ENCODE measurements at regions not wholly inside any gene's neighbourhood (a gene's known extent, or its start where the extent isn't known, plus 50 kb on each side); places are given as distances from the start of the nearest gene placed in this dataset.
"Not testable (repeated sequence)": the region's sequence is repeated elsewhere in the genome, so short reads cannot be mapped to it uniquely, and the experiment has no call there.

DNA sequence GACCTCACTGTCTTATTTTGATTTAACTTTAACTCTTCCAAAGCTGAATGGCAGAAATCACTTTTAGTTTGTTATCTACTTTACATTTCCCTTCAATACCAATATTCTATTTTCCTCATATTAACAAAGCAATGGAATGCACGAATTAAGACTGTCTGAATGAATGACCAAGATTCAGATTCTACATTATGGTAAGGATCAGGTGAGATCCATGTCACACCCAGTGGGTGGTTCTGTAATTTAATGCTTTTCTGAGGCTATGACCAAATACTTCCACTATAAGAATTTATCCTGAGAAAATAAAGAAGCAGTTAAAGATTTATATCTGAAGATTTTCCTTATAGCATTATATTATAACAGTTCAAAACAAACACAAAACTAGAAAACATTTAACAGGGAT lies 90.2 kb upstream of the NUPR2 start:
- no peak for DNase-seq

DNA sequence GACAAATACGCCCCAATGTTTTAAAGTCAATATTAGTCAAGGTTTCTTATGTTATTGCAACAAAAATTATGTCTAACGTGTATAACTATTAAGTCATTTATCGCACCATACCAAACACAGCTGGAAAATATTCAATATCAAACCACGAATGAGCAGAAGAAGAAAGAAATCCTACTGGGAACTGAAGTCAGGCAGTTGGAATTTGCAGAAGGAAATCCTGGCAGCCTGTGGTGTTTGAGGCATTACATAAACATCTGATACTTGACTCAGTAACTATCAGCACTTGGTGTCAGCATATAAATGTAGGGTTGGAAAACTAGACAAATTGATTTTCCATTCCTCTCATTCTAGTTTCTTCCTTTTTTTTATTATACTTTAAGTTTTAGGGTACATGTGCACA lies 83.4 kb upstream of the NUPR2 start:
- no peak for DNase-seq

DNA sequence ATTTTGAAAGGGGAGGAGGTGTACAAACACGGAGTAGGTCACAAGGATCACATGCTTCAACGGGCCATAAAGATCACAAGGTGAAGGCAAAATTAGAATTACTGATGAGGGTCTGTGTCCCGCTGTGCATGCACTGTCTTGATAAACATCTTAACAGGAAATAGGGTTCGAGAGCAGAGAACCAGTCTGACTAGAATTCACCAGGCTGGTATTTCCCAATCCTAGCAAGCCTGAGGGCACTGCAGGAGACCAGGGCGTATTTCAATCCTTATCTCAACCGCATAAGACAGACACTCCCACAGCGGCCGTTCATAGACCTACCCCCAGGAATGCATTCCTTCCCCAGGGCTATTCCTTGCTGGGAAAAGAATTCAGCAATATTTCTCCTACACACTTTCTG lies 80.0 kb upstream of the NUPR2 start:
- DNase-seq, result not testable (repeated sequence)

DNA sequence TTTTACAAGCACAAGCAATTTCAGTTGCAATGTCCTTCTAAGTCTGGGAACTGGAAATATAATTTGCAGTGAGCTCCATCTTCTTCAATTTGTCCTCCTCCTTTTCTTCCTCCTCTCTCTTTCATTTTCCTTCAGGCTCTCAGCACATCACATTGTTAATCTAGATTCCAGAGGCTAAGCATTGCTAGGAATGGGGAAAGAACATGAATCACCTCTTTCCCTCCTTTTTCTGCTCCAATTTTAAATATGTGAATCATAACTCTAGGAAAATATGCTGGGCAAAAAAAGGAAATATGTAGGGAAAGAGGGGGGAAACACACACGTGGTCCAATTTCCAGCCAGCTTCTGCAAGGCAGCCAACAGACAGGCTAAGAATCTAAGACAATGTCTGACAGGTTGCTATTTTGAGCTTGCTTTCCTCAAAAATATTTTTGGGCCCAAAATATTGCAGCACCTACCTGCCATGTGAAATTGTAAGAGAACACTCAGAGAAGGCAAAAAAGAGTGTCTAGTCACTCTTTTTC lies 72.7 kb upstream of the NUPR2 start:
- no peak for DNase-seq

DNA sequence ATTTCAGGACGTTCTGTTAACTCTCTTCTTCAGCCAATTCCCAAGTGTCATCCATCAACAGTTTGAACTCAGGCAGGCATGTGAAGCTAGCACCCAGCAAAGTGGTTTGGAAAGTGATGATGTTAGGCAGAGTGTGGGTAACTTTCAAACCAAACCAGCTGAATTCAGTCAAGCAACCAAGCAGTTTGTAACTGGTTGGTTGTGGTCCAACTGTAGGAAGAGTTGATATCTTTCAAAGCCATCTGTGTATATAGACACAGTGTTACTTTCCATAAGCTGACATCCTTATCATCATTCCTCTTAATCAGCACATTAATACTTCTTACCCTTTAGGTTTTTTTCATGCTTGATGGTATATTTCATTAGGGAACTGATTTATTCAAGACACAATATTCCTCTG lies 72.2 kb upstream of the NUPR2 start:
- DNase-seq, result no peak

DNA sequence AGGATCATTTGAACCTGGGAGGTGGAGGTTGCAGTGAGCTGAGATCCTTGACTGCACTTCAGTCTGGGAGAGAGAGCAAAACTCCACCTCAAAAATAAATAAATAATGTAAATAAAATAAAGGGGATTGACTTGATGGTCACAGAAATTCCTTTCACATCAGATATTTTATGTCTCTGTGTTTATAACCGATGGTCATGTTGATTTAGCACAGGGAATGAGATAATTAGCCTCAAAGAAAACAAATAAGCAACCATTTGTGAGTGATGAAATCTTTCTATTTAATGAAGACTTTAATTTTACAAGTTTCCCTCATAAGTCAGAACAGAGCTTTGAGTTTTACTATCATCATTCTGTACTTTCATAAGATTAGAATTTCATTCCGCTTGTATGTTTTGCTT lies 64.8 kb upstream of the NUPR2 start:
- DNase-seq, result no peak

DNA sequence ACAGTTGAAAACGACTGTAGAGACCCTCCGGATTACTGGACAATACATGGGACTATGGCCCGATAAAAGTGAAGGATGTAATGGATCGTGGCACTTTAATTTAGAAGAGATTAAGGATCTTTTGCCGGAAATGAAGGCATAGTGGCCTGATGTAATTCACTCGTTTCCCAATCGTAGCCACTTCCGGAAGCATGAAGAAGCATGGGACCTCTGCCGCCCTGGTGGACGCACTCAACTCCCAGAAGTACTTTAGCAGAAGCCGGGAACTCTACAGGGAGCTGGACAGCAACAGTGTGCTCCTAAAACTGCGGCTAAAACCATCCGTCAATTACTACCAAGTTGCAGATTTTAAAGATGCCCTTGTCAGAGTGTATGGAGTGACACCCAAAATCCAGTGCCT lies 59.6 kb upstream of the NUPR2 start:
- no peak for DNase-seq

DNA sequence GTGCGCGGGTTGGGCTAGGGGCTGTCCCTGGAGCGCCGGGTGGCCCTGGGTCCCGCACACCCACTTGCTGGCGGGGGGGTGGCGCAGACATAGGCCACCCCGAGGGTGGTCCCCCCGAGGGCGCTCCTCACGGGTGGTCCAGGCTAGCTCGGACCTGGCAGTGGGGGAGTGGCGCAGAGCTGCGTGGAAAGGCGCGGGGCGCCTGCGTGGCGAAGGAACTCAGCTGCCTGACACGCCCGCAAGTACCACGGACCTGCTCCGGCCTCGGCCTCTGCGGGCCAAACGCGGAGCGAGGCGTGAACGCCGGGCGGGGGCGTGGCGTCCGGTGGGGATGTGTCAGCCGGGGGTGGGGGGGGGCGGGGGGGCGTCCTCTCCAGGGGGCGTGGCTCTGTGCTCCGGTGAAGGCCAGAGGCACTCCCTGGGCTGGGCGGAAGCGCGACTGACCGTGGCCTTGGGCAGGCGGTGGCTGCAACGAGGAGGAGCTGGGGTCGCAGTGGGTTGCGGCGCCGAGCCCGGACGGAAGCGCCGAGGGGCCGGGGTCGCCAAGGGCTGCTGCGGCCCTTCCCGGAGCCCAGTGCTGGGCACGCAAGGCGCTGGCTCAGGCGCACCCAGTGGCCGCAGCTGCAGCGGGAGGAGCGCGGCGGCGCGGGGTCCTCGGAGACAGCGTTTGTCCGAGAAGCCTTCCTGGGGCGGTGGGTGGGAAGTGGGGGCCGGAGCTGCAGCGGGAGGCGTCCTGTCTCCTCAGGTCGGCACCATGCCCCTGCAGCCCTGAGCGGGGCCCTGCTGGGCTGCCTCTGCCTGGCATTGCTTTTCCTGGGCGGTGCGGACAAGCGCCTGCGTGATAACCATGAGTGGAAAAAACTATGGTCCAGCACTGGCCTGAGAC lies 58.9 kb upstream of the NUPR2 start:
- DNase-seq, result no peak

DNA sequence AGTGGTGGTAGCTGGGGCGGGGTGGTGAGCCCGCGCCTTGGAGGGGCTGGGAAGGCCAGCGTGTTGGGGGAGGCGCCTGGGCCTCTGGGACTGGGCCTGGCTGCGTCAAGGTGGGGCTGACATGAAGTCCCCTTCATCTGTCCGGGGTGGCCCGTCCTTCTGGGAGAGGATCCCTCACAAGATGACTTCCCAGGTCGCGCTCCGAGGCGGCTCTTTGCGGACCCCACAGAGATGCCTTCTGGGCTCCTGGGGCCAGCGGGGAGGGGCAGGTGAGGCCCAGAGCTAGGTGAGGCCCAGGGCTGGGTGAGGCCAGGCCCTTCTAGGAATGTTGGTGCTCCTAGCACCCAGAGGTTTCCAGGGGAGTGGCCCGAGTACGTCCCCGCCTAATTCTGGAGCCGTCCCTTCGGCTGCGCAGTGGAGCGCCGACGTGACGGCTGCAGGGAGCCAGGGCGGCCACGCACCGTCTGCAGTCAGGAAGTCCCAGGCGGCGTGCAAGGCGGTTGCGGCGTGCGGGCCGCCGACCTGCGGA lies 58.2 kb upstream of the NUPR2 start:
- DNase-seq, result no peak

Measured in activated CD8-positive, alpha-beta memory T cell treated with anti-CD3 and anti-CD28 coated beads for 24 hours (primary cell).